EH (cell line): ENCODE measurements at regions not wholly inside any gene's neighbourhood (a gene's known extent, or its start where the extent isn't known, plus 50 kb on each side); places are given as distances from the start of the nearest gene placed in this dataset.

Source experiments
- DNase-seq: peaks from one replicate; pipeline ENCODE4 v3.0.0-alpha.2; 2015; ENCODE audit warnings: low read depth

DNA sequence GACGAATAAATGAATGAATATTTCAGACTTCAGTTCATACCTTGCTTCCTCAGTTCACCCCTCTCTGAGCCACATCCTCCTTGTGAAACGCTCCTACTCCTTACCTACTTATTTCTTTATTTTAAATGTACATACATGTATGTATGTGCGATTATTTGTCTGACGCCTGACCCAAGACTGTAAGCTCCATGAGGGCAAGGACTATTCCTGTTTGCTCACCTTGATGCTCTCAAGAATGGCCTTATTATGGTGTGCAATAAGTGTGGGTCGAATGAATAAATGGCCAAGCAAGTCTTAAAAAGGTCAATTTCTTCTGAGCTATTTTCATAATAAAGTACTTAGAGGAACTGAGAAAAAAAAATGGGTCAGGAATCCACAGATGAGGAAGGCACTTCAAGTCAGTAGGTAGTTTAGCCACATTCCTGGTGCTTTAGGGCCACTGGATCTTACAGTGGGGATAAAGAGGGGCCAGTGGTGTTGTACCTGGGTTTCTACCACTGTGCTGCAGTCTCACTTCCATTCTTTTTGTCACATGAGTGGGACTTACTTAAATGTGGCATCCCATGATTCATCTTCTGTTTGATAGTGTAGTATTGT lies 74.7 kb downstream of the SDC1 start:
- DNase-seq: no peak

DNA sequence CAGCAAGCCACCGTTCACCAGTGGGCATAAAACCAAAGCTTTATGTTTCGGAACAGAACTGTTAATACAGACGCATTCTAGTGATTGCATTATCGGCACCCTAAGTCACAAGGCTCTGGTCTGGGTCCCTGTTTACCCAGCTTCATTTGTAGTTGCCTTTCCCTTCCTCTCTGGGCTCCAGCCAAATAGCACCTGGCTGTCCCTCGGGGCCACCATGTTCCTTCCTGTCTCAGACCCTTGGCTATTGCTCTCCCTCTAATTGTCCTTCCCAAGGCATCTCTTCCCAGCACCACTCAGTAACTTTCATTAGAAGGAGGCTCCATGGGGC lies 75.3 kb downstream of the SDC1 start:
- no peak for DNase-seq

- DNase-seq: peak; percentile 96
Observed at GRCh38 chr2:20148923-20149702, 75.8 kb downstream of the SDC1 start.

GRCh38 chr2:20148426-20148922 lies 76.5 kb downstream of the SDC1 start:
- DNase-seq: peak; percentile 17

- no peak for DNase-seq
Observed at GRCh38 chr2:20147351-20147750, 77.6 kb downstream of the SDC1 start.

DNA sequence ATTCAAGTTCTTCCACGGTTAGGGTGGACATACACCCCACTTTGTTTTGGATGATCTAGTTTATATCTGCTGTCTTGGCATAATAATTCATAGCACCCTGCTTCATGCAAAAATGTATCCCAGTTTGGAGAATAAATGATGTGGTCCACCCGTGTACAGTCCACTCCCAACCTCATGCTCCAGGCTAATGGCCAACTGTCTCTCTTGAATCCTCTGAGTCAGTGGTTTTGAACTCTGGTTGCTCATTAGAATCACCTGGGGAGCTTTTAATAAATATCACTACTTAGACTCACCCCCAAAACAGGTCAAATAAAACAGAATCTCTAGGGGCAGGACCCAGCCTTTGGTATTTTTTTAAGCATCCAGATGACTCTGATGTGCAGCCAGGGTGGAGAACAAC lies 78.5 kb downstream of the SDC1 start:
- peak; percentile 16 for DNase-seq

GRCh38 chr2:20145497-20146193 lies 79.3 kb downstream of the SDC1 start:
- DNase-seq: no peak

- DNase-seq: peak; percentile 50
Observed at GRCh38 chr2:20144861-20145260, 80.1 kb downstream of the SDC1 start.

GRCh38 chr2:20144196-20144595 lies 80.7 kb downstream of the SDC1 start:
- no peak for DNase-seq

- DNase-seq: peak; percentile 75
Observed at GRCh38 chr2:20143263-20143662, 81.7 kb downstream of the SDC1 start.

DNA sequence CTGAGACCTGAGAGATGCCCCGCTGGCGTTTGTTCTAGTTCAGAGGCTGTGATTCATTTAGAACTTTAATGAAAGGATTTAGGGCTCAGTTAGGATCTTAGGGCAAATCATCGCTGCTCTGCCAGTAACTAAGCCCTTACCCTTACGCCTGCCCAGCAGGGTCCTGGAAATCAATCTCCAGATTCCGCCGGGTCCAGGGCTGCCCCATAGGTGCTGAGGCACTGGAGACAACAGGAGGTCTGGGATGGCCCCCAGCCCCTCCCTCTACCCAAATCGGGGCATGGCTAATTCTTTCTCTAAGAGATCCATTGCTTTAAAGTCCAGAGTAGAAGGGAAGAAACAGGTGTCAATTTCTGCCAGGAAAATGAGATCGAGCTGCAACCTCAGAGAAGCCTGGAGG lies 83.1 kb downstream of the SDC1 start:
- DNase-seq: no peak

DNA sequence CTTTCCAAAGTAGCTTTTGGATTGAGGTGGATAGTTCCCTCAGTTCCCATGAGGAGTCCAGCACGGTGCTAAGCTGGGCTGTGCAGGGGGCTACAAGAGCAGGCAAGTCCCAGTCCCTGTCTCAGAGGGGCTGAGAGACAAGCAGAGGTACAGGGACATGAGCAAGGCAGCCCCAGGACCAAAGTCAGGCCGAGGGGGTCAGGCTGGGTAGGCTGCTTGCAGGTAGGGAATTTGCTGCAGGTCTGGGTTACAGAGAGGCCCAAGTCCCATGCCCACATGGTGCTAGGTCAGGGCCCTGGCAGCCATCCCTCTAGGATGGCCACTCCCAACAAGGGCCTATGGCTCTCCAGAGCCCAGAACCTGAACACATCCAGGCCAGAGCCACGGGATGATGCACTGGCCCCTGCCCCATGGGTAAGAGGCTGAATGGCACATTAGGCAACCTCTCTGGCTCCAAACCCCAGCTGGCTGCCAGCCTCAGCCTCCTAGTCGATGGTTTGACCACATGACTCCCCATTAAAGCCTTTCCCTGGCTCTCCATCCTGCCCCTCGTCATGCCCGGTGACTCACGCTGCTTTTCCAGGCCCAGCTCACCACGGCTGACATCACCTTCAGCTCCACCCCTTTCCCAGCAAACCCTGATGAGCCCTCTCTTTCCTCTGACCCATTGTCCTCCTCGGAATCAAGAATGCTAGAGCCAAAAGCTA lies 83.7 kb downstream of the SDC1 start:
- DNase-seq: peak; percentile 95

GRCh38 chr2:20140321-20141055 lies 84.4 kb downstream of the SDC1 start:
- no peak for DNase-seq

DNA sequence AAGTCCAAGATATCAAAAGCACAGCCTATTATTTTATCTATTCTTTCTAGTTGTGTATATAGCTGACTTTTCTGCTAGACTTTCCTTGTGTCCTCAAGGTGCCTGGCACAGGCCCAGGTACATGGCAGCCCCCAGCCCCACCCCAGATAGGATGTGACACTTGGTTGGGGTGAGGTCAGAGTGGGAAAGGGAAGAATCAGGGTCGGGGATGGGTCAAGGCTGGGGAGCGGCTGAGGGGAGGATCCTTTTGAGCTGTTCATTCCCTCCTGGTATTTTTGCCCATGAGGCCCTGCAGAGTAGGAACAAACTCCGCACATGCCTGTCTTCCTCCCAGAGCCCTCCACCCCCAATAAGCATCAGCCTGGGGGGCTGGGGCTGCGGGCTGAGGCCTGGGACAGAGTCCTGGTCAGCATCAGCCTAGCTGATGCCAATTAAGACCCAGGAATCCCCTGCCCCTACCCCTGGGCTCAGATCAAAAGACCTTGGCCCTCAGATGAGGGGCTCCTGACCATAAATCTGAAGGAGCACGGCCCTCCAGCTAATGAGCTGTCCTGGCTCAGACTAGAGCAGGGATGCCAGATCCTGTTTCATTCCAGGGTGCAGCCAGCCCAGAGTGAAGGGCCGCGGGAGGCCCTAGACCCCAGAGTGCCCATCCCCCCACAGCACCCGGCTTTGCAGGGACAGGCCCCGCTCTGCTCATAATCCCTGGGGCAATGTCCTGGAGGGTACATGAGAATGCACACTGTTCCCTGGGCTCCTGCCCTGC lies 85.3 kb downstream of the SDC1 start:
- no peak for DNase-seq

GRCh38 chr2:20138696-20139095 lies 86.2 kb downstream of the SDC1 start:
- DNase-seq: peak; percentile 45

DNA sequence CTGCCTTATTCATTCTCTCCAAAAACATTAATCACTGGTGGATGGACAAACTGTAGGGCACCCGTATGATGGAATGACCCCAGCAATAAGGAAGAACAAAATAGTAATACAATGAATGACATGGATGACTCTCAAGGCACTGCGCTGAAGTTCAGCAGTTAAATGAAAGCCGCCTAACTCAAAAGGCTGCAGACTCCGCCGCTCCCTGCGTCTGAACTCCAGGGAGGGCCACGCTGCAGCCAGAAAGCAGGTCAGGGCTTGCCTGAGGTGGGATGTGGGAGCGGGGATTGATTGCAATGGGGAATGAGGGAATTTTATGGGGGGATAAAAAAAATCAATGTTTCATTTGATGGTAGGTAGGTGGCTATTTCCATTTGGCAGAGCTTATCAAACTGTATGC lies 86.5 kb upstream of the LAPTM4A start:
- DNase-seq: no peak

- DNase-seq: no peak
Observed at GRCh38 chr2:20137131-20137571, 85.7 kb upstream of the LAPTM4A start.

GRCh38 chr2:20136149-20136548 lies 84.7 kb upstream of the LAPTM4A start:
- no peak for DNase-seq

DNA sequence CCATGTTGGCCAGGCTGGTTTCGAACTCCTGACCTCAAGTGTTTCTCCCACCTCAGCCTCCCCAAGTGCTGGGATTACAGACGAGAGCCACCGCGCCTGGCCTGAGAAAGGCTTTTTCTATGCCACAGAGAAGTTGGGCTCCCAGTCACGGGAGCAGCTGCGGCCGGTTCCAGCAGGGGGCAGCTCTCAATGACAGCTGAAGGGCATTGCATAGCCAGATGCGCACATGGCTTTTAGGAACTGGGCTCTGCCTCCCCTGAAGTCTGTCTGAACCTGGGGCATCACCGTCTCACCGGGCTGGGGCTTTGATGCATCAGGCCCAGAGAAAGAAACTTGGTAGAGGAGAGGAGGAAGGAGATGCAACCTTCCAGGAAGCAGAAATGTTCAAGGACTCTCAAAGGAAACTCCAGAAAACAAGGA lies 84.2 kb upstream of the LAPTM4A start:
- peak; percentile 73 for DNase-seq

DNA sequence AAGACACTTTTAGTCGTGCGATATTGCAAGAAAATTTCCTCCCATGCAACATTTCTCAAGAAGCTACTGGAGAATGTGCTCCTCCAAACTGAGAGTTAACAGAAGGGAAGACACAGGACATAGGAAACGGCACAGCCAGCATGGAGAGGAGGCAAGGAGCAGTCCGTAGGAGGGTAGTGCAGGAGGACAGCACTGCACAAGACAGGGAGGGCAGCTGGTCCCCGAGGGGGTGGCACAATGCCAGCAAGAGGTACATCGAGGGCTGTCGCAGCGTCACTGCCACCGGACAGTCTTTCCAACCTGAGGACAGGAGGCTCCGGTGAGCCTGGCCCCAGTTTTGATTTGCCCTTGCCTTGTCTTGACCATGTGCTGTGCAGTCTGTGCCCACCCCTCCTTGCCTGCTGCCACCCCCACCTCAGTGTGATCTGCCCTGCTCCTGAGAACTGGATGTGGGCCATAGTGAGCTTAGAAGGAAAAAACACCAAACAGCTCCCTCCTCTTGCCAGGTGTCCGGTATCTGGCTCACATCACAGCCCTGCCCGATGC lies 81.6 kb upstream of the LAPTM4A start:
- DNase-seq: no peak
